Stimulated activated naive CD8-positive, alpha-beta T cell treated with anti-CD3 and anti-CD28 coated beads, Interleukin-15, amount 100 ng/mL, for 72 hours (primary cell): ENCODE measurements at regions not wholly inside any gene's neighbourhood (a gene's known extent, or its start where the extent isn't known, plus 50 kb on each side); places are given as distances from the start of the nearest gene placed in this dataset.

ENCODE experiments used
- ATAC-seq: fragments of 150-1000 bp; cut with Tn5 transposase; 2 replicates; pipeline ENCODE4 v1.10.0; 2021; ENCODE audit warnings: mild to moderate bottlenecking, moderate library complexity
- DNase-seq, 2 donors: peaks; one replicate each; pipeline ENCODE4 v3.0.0; 2021 to 2022
- H3K27ac Mint-ChIP-seq, 2 donors: one replicate each; pipeline ENCODE4 v1.8.0; 2022; ENCODE audit warnings: mild to moderate bottlenecking in 2 of 2, mixed read lengths in 2 of 2, moderate library complexity in 2 of 2
- H3K27me3 Mint-ChIP-seq: one replicate; pipeline ENCODE4 v1.8.0; 2022; ENCODE audit warnings: mixed read lengths
- H3K4me1 Mint-ChIP-seq: one replicate; pipeline ENCODE4 v1.8.0; 2022; ENCODE audit warnings: mild to moderate bottlenecking, mixed read lengths
- H3K4me3 Mint-ChIP-seq, 2 donors: one replicate each; pipeline ENCODE4 v1.8.0; 2022; ENCODE audit warnings: mild to moderate bottlenecking in 2 of 2, mixed read lengths in 2 of 2, moderate library complexity in 1 of 2
- H3K9me3 Mint-ChIP-seq, 2 donors: one replicate each; pipeline ENCODE4 v1.8.0; 2022; ENCODE audit warnings: mixed read lengths in 2 of 2

- no peak for ATAC-seq
These were observed 67.3 kb upstream of the SNTG2 start for GRCh38 chr2:883260-883802.

DNA sequence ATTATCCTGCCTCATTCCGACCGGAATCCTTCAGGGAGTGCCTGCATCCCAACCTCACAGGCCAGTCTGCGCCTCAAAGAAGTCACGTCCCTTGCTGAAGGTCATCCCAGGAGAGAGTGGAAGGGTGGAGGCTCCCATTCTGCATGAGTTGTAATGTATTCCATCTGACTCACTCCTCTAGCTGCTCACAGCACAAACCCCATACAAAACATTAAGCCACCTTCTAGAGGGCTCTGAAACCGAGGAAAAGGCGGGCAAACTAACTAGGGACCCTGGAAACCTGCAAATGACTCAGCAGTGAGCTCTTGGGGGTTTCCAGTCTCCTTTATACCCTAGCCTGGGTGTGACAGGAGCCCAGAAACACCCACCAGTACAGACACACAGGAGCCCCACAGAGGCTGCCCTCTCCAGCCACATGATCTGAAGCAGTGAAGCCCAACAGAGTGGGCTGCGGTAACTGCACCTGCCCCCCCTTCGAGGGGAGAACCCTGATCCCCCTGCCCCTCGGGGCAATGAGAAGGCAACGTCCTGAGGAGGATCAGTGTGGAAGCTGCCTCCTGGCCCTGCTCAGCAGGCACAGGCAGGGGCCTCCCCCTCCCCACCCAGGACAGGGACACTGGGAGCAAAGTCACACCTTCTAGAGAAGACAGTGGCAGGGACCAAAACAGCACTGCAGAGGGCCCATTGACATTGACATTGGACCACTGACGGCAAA, 69.3 kb upstream of the SNTG2 start:
- peaks cover 63% of the 10 kb centered on the region for H3K27me3 Mint-ChIP-seq
- no peak for DNase-seq
- H3K4me3 Mint-ChIP-seq = no peak overlapping the region
- H3K27ac Mint-ChIP-seq = no peak overlapping the region
- peaks cover 0 to 5% of the 10 kb centered on the region in 2 donors for H3K9me3 Mint-ChIP-seq
- H3K4me1 Mint-ChIP-seq = peaks cover 17% of the 10 kb centered on the region
- no peak for ATAC-seq

More at GRCh38 chr2:883260-883802, 67.3 kb upstream of the SNTG2 start:
- H3K27me3 Mint-ChIP-seq = peaks cover 74% of the 10 kb centered on the region
- no peak overlapping the region for H3K27ac Mint-ChIP-seq
- H3K9me3 Mint-ChIP-seq = peaks cover 0 to 5% of the 10 kb centered on the region in 2 donors
- peaks cover 17% of the 10 kb centered on the region for H3K4me1 Mint-ChIP-seq
- DNase-seq = no peak
- no peak overlapping the region for H3K4me3 Mint-ChIP-seq

DNA sequence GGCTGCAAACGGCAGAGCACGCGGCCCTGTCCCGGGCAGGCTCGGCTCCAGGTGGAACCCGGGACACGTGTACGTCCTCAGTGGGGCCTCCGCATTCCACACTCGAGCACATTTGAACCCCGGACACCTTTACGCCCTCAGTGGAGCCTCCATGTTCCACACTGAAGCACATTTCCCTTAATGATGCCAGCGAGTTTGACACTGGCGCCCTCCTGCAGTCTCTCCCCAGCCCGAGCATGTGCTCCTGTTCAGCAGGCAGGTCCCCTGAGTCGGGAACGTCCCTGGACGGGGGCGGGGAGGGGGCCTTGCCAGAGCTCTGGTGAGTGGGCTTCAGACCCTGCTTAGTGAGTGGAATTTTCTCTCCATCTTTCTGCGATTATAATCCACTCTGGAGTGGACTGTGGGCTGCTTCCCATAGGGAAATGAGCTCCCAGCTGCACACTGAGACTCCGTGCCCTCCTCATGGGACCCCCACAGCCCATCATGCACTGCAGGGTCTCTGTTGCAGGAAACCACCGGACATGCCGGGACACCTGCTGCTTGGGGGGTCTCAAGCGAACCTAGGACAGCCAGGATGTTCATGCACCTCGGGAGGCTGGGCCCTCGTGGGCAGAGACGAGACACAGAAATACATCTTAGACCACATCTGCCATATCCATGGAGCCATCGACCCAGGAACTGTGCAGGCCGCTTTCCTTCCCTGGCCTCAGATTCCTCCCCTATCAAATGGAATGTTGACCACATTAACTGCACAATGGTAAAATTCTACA, 70.3 kb upstream of the SNTG2 start:
- peaks cover 17% of the 10 kb centered on the region for H3K4me1 Mint-ChIP-seq
- H3K27ac Mint-ChIP-seq = no peak overlapping the region
- H3K4me3 Mint-ChIP-seq = no peak overlapping the region
- peaks cover 0 to 5% of the 10 kb centered on the region in 2 donors for H3K9me3 Mint-ChIP-seq
- no peak for DNase-seq
- peaks cover 54% of the 10 kb centered on the region for H3K27me3 Mint-ChIP-seq
- ATAC-seq = no peak

- no peak overlapping the region for H3K27ac Mint-ChIP-seq
- no peak overlapping the region for H3K4me3 Mint-ChIP-seq
- no peak for ATAC-seq
- peaks cover 17% of the 10 kb centered on the region for H3K4me1 Mint-ChIP-seq
- peaks cover 45% of the 10 kb centered on the region for H3K27me3 Mint-ChIP-seq
- H3K9me3 Mint-ChIP-seq = peaks cover 0 to 5% of the 10 kb centered on the region in 2 donors
- no peak for DNase-seq
These were observed 71.1 kb upstream of the SNTG2 start for GRCh38 chr2:879540-879939.

- ATAC-seq = peak; percentile 23
- Mint-ChIP-seq H3K9me3 (peaks cover 0 to 5% of the 10 kb centered on the region in 2 donors), H3K27ac (no peak overlapping the region), H3K4me1 (peaks cover 10% of the 10 kb centered on the region), H3K27me3 (peaks cover 34% of the 10 kb centered on the region), H3K4me3 (no peak overlapping the region)
- no peak for DNase-seq
These were observed 72.3 kb upstream of the SNTG2 start for GRCh38 chr2:878245-878930.

DNA sequence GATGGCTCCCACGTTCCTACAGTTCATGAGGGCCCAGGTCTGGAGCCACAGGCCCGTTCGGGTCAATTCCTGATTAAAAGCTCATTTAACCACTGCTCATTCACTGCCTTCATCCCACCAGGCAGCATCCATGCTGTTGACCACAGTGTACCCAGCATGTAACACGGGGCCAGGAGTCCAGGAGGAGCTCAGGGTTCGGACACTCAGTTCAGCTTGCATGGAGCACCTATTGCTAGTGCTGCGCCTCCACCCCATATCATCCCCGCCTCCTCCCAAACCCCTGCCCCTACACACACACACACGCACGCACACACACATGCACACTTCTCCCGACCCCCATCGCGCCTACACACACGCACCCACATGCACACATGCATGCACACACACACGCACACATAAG, 72.9 kb upstream of the SNTG2 start:
- peak; percentile 23 for ATAC-seq
- peaks cover 0 to 5% of the 10 kb centered on the region in 2 donors for H3K9me3 Mint-ChIP-seq
- DNase-seq = no peak
- H3K27me3 Mint-ChIP-seq = peaks cover 27% of the 10 kb centered on the region
- no peak overlapping the region for H3K27ac Mint-ChIP-seq
- peaks cover 10% of the 10 kb centered on the region for H3K4me1 Mint-ChIP-seq
- H3K4me3 Mint-ChIP-seq = no peak overlapping the region

DNA sequence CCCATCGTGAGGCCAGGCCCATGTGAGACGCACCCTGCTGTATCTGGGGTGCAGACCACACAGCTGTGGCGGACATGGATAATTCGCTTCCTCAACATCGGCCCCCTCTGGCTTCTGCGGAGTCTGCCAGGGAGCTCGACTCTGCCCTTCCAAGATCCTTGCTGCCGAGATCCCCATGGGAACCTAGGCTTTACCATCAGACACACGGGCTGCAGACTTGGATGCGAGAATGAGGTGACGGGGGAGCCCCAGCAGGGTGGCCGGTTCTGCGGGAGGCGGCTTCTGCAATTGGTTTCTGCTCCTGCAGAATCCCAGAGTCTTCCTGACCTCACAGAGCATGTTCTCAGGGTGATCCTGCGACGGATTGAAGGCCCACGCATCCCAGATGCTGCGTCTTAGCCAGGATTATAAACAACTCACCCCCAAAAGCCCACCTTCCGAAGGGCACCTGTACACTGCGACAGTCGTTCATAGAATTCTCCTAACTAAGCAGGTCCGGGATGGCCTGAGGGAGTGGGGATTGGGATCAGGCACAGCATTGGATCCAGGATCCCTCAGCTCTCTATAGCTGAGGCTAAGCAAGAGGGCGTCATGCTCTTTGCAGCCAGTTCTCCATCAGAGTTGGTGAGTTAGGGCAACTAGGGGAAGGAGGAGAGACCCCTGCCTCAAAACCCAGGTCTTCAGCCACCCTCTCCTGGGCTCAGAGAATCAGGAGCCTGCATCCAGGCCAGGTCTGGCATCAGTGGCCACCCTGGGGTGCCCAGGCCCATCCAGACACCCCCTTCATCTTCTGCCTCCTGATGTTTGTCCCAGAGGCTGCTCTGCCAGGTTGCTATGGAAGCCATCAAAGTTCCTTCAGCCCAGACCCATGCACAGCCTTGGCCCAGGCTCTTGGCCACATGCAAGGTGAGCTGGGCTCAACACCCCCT, 74.7 kb upstream of the SNTG2 start:
- no peak overlapping the region for H3K4me3 Mint-ChIP-seq
- peaks cover 26% of the 10 kb centered on the region for H3K27me3 Mint-ChIP-seq
- H3K4me1 Mint-ChIP-seq = peaks cover 2% of the 10 kb centered on the region
- H3K27ac Mint-ChIP-seq = no peak overlapping the region
- no peak for ATAC-seq
- peaks cover 0 to 5% of the 10 kb centered on the region in 2 donors for H3K9me3 Mint-ChIP-seq
- no peak for DNase-seq

DNA sequence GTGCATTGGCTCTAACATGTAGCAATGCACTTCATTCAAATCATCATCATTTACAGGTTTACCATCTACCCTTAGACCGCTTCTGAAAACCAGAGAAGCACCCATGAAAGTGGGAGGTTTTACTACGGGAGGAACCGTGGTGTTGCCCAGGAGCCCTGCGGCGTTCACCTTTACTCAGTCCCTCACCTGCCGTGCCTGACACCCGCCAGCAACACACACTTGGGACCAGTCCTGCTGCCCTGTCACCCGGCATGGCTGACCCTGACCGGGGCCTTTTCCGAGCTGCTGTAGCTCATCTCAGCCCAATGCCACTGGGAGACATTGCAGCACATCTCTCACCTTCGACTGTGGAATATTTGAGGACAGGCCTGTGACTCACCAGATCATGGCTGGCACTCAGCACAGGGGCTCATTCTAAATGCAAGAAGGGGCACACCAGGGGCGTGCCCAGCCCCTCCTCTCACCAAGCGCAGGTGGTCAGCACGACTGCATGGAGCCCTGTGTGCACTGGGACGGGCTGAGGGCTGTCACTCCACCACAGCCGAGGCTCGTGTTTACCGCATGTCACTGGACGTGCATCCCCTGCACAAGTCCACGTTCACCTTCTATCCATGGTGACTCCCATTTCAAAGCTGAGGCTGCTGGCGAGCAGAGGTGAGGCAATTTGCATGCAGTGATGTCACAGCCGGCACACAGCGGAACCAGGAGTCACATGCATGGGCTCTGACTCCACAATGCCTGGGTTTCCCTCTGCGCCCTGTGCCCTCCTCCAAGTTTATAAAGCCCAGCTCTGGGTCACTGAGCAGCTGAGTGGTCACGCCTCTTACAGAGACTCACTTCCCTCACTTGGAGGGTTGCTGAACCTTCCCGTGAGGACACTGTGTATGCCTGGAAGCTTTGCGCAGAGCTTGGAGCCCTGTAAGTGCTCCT, 76.7 kb upstream of the SNTG2 start:
- peaks cover 0 to 5% of the 10 kb centered on the region in 2 donors for H3K9me3 Mint-ChIP-seq
- H3K4me1 Mint-ChIP-seq = no peaks in the 10 kb centered on the region
- no peak overlapping the region for H3K4me3 Mint-ChIP-seq
- H3K27me3 Mint-ChIP-seq = peaks cover 37% of the 10 kb centered on the region
- ATAC-seq (no peak), DNase-seq (no peak)
- no peak overlapping the region for H3K27ac Mint-ChIP-seq

DNA sequence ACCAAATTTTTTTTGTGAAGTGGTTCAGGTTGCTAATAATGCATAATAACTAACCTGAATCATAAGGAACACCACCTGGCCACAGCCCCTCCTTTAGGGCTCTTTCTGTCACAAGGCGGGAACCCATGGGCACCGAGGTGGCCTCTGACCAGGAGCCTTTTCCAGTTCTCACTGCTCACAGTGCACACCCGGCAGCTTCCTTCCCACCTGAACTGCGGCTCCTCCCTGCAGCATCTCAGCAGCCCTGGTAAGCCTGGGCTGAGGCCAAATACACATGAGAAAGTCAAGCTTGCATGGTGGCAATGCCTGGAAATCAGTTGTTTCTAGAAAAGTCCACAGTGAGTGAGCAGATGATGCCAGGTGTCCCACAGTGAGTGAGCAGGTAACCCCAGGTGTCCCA, 77.6 kb upstream of the SNTG2 start:
- no peaks in the 10 kb centered on the region for H3K9me3 Mint-ChIP-seq
- DNase-seq = no peak
- ATAC-seq = no peak
- no peaks in the 10 kb centered on the region for H3K4me1 Mint-ChIP-seq
- no peak overlapping the region for H3K27ac Mint-ChIP-seq
- H3K27me3 Mint-ChIP-seq = peaks cover 29% of the 10 kb centered on the region
- no peak overlapping the region for H3K4me3 Mint-ChIP-seq

GRCh38 chr2:871926-872680, 78.5 kb upstream of the SNTG2 start:
- peaks cover 33% of the 10 kb centered on the region for H3K27me3 Mint-ChIP-seq
- no peaks in the 10 kb centered on the region for H3K4me1 Mint-ChIP-seq
- H3K9me3 Mint-ChIP-seq = no peaks in the 10 kb centered on the region
- H3K4me3 Mint-ChIP-seq = no peak overlapping the region
- ATAC-seq (peak; percentile 7), DNase-seq (no peak)
- H3K27ac Mint-ChIP-seq = no peak overlapping the region

DNA sequence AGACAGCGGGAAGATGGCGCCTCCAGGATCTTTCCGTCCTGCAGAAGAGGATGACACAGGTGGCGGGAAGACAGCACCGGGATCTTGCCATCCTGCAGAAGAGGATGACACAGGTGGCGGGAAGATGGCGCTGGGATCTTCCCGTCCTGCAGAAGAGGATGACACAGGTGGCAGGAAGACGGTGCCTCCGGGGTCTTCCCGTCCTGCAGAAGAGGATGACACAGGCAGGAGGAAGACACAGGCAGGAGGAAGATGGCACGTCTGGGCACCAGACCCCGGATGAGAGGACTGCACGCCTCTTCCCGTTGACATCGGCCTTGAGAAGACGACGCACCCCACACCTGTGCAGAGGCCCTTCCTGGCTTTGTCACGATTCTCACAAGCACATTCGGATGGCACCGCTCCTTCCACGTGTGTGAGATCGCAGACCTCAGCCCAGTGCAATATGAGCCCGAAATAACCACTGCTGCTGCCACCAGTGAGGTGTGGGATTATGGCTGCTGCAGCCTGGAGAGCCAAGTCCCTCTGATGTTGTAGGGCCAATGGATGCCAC, 79.4 kb upstream of the SNTG2 start:
- Mint-ChIP-seq H3K27me3 (peaks cover 41% of the 10 kb centered on the region), H3K9me3 (no peaks in the 10 kb centered on the region), H3K4me3 (no peak overlapping the region), H3K27ac (no peak overlapping the region), H3K4me1 (no peaks in the 10 kb centered on the region)
- ATAC-seq = no peak
- DNase-seq = no peak

DNA sequence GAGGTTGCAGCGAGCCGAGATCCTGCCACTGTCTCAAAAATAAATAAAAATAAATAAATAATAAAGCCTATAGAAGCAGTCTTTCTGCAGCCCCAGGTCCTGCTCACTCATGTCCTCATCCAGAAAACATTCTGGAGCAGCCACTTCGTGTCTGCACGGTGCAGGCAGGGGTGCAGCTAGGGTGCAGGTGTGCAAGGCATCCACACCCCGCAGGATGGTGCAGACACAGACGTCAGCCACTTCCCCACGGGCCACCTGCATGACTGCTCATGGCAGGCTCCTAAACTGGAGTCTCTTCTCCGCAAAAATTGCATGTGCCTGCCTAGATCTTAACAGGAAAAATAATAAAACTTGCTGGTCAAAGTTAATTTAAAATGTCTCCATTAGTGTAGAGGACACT, 80.2 kb upstream of the SNTG2 start:
- Mint-ChIP-seq H3K27ac (no peak overlapping the region), H3K27me3 (peaks cover 44% of the 10 kb centered on the region), H3K4me1 (no peaks in the 10 kb centered on the region), H3K4me3 (no peak overlapping the region), H3K9me3 (no peaks in the 10 kb centered on the region)
- no peak for ATAC-seq
- no peak for DNase-seq

DNA sequence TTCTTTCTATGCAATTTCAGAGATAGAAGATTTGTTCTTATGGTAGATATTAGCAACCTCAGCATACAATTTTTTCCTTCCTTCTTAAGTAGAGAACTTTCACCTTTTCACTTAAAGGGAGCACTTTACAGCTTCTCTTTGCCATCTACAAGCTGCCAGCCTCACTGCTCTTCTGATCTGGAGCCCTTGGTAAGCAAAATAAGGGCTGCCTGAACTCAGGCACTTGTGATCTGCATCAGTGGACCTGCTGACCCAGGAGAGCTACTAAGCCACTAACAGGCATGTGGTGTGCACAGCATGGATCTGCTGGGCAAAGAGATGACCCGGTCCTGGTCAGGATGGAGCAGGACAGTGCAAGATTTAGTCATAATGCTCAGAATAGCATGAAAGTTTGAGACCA, 80.8 kb upstream of the SNTG2 start:
- ATAC-seq (no peak), DNase-seq (no peak)
- Mint-ChIP-seq H3K4me3 (no peak overlapping the region), H3K9me3 (no peaks in the 10 kb centered on the region), H3K4me1 (no peaks in the 10 kb centered on the region), H3K27ac (no peak overlapping the region), H3K27me3 (peaks cover 44% of the 10 kb centered on the region)
